NCI-H82 treated with DMSO at 0.1 percent for 48 hours (cell line): ENCODE measurements at regions not wholly inside any gene's neighbourhood (a gene's known extent, or its start where the extent isn't known, plus 50 kb on each side); places are given as distances from the start of the nearest gene placed in this dataset.
"Not testable (repeated sequence)": the region's sequence is repeated elsewhere in the genome, so short reads cannot be mapped to it uniquely, and the experiment has no call there.

ENCODE experiments used
- DNase-seq: peaks from one replicate; lab custom pipeline; 2025; ENCODE audit not compliant: unreplicated experiment; lab: John Stamatoyannopoulos, UW

- no peak for DNase-seq
Measured at GRCh38 chr11:103584021-103584420, 452.4 kb upstream of the DDI1 start.

DNA sequence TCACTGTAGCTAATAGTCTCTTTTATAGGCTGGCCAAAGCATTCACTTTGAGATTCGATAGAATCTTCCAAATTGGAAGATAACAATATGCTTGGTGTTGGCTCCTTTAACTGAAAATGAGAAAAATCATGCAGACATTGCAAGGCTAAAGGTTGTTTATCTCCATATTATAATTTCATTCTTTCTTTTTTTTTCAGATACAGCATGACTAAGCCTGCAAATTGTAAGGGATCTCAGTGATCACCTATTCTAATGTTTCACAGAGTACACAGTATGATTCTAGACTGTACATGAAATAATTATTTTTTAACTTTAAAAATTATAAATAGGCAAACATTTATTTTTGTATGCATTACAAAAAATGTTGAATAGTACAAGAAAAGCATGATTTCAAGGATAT, 451.7 kb upstream of the DDI1 start:
- no peak for DNase-seq

DNA sequence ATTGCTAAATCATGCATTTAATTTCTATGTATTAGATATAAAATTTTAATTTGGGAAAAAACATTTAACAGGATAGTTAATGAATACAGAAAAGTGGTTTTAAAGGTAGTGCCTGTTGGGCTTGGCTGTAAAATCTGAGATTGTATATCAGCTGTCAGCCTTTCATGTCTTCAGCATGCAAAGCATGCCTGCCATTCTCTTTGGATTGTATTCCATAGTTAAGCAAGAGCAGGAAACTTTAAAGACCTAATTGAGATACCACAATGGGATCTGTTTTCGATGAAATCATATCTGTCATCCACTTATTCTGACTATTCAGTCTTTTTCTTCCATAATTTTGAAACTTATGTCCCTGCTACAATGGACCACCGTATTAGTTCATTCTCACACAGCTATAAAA, 451.0 kb upstream of the DDI1 start:
- no peak for DNase-seq

DNA sequence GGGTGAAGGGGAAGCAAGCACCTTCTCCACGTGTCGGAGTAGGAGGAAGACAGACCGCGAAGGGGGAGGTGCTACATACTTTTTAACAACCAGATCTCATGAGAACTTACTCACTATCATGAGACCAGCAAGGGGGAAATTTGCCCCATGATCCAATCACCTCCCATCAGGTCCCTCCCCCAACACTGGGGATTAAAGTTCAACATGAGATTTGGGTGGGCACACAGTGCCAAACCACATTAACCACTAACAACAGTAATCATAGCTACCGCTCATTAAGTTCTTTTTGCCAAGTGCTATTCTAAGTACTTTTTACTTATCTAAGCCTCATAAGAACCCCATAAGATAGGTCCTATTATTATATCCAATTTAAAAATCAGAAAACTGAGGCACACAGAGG, 450.5 kb upstream of the DDI1 start:
- no peak for DNase-seq

- DNase-seq, result no peak
Measured at GRCh38 chr11:103586756-103587155, 449.7 kb upstream of the DDI1 start.

DNA sequence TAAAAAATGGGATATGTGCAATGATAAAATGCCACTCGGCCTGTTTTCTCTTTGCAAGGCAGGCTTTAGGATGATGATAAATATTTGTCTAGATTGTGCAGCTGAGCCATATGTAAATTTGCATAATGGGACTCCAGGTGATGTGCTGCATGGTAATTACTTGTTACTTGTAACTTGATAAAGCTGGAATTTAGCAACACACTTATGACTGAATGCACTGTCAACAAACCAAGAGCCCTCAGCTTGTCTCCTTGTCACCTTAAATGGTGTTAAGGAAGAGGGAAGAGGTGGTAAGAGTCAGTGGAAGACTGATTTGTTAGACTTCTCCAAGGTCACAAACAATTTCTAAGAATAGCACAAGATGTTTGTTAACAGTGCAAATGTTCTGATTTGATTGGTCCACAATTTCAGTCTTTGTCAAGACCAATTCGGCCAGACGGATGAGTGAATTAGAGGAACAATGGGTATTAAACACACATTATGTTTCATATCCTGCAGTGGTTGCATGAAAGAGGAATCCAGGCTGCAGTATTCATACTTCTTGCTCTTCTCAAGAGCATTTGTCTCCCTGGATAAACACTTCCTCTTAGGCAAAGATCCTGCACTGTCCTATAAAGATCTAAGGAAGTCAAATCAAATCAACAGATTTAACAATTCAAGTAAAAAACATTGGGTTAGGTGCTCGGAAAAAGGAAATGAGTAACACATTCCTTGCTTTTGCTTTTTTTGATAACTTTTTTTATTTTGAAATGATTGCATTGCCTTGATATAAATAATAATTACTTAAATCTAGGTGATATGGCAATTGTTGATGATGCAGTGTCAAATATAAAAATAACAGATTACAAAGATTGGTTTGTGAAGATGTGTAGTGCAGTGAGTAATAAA, 448.3 kb upstream of the DDI1 start:
- DNase-seq, result no peak

GRCh38 chr11:103591554-103591953, 444.9 kb upstream of the DDI1 start:
- DNase-seq, result no peak

DNA sequence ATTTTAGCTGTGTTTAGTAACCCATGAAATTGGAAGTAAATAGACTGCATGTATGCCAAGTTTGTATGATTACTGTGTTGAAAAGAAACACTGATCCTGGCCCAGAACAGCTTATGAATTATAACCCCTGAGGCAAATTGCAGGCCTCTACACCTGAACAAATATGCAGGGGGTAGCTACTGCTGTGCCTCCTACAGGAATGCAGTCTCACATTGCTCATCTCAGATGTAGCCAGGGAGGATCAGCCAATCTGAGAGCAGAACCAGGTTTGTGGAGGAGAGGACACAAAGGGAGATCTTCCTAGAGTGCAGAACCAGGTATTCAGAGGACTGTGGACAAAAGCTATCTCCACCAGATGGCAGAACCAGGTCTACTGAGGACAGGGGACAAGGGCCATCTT, 442.2 kb upstream of the DDI1 start:
- DNase-seq, result no peak

- no peak for DNase-seq
Measured at GRCh38 chr11:103596315-103596714, 440.1 kb upstream of the DDI1 start.

- peak; percentile 27 for DNase-seq
Measured at GRCh38 chr11:103601225-103601846, 435.1 kb upstream of the DDI1 start.

DNA sequence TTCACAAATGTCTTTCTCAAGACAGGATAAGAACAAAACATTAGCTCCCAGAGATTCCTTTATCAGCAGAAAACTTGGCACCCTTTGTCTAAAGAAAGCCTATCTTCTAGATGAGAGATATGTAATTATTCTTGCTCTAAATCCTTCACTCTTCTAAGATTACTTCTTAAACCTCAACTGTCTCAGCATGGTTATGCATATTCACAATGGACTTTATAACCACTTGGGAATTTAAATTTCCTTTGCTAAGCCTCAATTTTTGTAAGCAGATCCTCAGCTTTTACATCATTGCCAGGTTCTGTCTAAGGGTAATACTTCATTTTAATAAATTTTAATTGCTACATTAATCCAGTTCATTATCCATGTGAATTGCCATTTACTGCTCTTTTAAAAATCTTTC, 433.6 kb upstream of the DDI1 start:
- DNase-seq, result no peak

DNA sequence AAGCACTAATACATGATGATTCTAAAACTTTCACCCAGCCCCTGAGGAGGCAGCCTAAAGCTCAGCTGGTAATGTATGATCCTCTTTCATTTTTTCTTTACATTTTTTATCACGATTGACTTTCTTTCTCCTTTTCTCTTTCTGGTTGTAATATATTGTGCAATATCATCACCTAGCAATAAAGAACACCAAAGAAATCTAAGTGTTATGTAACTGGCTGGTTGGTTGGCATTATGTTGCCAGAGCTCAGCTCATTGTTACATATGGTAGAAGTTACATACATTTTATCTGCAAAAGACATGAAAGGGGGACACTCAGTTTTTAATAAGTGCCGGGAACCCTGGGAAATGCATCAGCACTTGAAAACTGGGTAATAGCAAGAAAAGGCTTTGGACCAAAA, 432.1 kb upstream of the DDI1 start:
- DNase-seq, result no peak

DNA sequence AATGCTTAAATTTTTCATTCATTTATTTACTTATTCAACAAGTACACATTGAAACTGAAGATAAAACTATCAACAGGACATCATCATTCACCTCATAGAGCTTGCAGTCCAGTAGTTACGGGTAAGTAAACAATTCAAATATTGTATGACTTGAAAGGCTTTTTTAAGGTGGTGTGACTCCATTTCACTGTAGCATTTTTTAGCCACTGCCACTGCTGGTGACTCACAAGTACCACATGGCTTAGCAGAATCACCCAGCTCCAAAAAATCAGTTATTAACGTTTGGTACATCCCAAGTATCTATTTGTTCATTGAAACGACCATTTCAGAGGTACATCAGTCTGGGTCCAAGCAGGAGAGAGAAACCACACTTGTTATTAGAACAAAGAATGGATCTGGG, 427.9 kb upstream of the DDI1 start:
- DNase-seq, result no peak

- no peak for DNase-seq
Measured at GRCh38 chr11:103609117-103610066, 427.0 kb upstream of the DDI1 start.

DNA sequence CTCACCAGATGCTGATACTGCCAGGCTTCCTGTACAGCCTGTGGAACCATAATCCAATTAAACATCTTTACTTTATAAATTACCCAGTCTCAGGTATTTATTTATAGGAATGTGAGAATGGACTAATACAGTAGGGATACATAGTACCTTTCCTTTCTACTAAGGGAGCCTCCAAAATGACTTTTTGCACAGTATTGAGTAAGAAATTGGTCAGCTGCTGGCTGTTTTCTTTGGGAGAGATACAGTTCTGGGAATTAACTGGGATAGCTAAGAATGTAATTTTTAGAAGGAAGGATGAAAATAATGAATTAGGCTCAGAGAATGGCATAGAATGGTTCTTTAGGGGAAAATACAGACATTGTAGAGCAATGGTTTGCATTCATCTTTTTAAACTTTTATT, 426.0 kb upstream of the DDI1 start:
- no peak for DNase-seq

DNA sequence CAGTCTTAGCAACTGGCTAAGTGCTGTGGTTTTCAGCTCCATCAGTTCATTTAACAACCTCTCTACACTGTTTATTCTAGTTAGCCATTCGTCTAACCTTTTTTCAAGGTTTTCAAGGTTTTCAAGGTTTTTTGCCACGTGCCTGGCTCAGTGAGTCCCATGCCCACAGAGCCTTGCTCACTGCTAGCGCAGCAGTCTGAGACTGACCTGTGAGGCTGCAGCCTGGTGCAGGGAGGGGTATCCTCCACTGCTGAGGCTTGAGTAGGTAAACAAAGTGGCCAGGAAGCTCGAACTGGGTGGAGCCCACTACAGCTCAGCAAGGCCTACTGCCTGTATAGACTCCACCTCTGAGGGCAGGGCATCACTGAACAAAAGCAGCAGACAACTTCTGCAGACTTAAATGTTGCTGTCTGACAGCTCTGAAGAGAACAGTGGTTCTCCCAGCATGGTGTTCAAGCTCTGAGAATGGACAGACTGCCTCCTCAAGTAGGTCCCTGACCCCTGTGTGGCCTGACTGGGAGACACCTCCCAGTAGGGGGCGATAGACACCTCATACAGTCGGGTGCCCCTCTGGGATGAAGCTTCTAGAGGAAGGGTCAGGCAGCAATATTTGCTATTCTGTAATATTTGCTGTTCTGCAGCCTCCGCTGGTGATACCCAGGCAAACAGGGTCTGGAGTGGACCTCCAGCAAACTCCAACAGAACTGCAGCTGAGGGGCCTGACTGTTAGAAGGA, 424.7 kb upstream of the DDI1 start:
- not testable (repeated sequence) for DNase-seq

GRCh38 chr11:103612451-103612850, 424.0 kb upstream of the DDI1 start:
- DNase-seq, result not testable (repeated sequence)

GRCh38 chr11:103616586-103616985, 419.9 kb upstream of the DDI1 start:
- not testable (repeated sequence) for DNase-seq

DNA sequence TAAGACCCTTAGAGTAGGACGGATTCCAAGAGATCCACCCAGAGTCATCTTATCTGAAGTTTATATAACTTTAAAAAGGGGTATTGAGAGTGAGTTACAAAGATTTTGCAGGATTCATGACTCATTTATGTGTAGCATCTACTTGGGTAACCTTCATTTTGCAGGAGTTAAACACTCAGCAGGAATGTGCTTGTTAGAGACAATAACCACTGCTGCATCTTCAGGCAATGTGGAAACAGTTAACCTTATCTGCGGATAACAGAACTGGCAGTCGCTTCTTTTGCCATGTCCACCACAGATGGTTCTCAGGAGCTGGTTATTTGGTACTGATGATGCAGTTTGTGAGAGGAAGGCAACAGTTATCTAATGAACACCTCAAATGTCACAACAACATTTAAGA, 417.9 kb upstream of the DDI1 start:
- DNase-seq, result no peak

- no peak for DNase-seq
Measured at GRCh38 chr11:103619480-103619879, 417.0 kb upstream of the DDI1 start.

DNA sequence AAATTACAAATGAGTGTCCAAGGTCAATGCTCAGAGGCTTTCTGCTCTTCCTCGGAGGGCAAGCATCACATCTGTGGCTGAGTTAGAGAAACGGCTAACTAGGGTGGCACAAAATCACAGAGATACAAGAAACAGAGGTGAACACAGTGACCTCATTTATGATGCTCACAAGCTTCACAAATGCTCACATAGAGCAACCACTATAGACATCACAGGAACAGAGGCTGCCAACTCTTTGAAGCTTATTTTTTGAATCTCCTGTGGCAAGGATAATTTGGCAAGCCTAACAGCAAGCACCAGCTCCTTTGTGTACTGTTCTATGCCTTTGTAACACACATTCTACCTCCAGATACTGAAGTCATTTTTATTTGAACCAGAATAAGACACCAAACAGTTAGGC, 416.5 kb upstream of the DDI1 start:
- DNase-seq, result no peak
